ENCODE measurements at regions not wholly inside any gene's neighbourhood (a gene's known extent, or its start where the extent isn't known, plus 50 kb on each side); places are given as distances from the start of the nearest gene placed in this dataset.

GRCh38 chr16:74210245-74210644, 86.4 kb upstream of the PSMD7 start:
- Mint-ChIP-seq H3K9me3 (ENCODE audit: low read depth) (no peaks in the 10 kb centered on the region), H3K36me3 (ENCODE audit: insufficient read depth) (no peaks in the 10 kb centered on the region), H3K27me3 (peaks cover 10% of the 10 kb centered on the region), H3K4me1 (ENCODE audit: low read depth) (no peaks in the 10 kb centered on the region), H3K4me3 (ENCODE audit: low read depth) (no peak overlapping the region), H3K27ac (no peak overlapping the region)
- TF ChIP-seq CTCF (IDR thresholded peaks at IDR 0.05; ENCODE audit: unreplicated experiment): no peak
- no peak for DNase-seq (ENCODE audit: low spot score, unreplicated experiment)

DNA sequence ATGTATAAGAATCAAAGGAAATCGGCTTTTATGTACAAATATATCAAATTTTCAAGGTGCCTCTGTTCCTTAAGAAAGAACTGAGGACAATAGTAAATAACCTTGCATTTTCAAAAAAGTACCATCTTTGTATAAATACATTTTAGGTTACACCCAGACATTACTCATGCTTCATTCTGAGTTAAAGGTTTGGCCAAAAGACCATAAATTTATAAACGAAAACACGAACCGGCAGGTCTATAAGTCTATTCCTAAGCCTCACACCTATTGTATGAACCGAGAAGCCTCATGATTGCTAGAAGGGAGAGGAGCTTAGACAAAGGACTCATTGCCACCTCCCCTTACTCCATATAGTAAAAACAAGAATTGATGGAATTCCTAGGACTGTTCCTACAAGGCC, 94.6 kb upstream of the PSMD7 start:
- H3K9me3 Mint-ChIP-seq (ENCODE audit: low read depth): no peaks in the 10 kb centered on the region
- H3K4me1 Mint-ChIP-seq (ENCODE audit: low read depth): peaks cover 6% of the 10 kb centered on the region
- no peak for DNase-seq (ENCODE audit: low spot score, unreplicated experiment)
- no peaks in the 10 kb centered on the region for H3K27me3 Mint-ChIP-seq
- H3K4me3 Mint-ChIP-seq (ENCODE audit: low read depth): no peak overlapping the region
- no peak for TF ChIP-seq CTCF (IDR thresholded peaks at IDR 0.05; ENCODE audit: unreplicated experiment)
- no peak overlapping the region for H3K27ac Mint-ChIP-seq
- no peaks in the 10 kb centered on the region for H3K36me3 Mint-ChIP-seq (ENCODE audit: insufficient read depth)

- no peaks in the 10 kb centered on the region for H3K36me3 Mint-ChIP-seq (ENCODE audit: insufficient read depth)
- peaks cover 6% of the 10 kb centered on the region for H3K4me1 Mint-ChIP-seq (ENCODE audit: low read depth)
- no peak for DNase-seq (ENCODE audit: low spot score, unreplicated experiment)
- H3K27me3 Mint-ChIP-seq: no peaks in the 10 kb centered on the region
- no peak for TF ChIP-seq CTCF (IDR thresholded peaks at IDR 0.05; ENCODE audit: unreplicated experiment)
- no peaks in the 10 kb centered on the region for H3K9me3 Mint-ChIP-seq (ENCODE audit: low read depth)
- H3K27ac Mint-ChIP-seq: no peak overlapping the region
- H3K4me3 Mint-ChIP-seq (ENCODE audit: low read depth): no peak overlapping the region
These were observed 95.0 kb upstream of the PSMD7 start for GRCh38 chr16:74201576-74201975.

- Mint-ChIP-seq H3K27ac (no peak overlapping the region), H3K9me3 (ENCODE audit: low read depth) (no peaks in the 10 kb centered on the region), H3K36me3 (ENCODE audit: insufficient read depth) (no peaks in the 10 kb centered on the region), H3K4me1 (ENCODE audit: low read depth) (peaks cover 6% of the 10 kb centered on the region), H3K4me3 (ENCODE audit: low read depth) (no peak overlapping the region), H3K27me3 (no peaks in the 10 kb centered on the region)
- DNase-seq (ENCODE audit: low spot score, unreplicated experiment): no peak
- no peak for TF ChIP-seq CTCF (IDR thresholded peaks at IDR 0.05; ENCODE audit: unreplicated experiment)
These were observed 95.7 kb upstream of the PSMD7 start for GRCh38 chr16:74200921-74201320.

DNA sequence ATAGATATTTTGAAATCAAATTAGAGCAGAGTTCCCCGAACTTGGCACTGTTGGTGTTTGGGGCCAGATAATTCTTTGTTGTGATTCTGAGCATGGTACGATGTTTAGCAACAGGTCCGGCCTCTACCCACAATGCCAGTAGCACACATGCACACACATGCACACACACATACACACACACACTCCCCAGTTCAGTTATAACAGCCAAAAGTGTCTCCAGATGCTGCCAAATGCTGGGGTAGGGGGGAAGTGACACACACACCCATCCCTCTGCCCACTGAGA, 96.8 kb upstream of the PSMD7 start:
- TF ChIP-seq CTCF (IDR thresholded peaks at IDR 0.05; ENCODE audit: unreplicated experiment): no peak
- H3K9me3 Mint-ChIP-seq (ENCODE audit: low read depth): no peaks in the 10 kb centered on the region
- no peak for DNase-seq (ENCODE audit: low spot score, unreplicated experiment)
- no peaks in the 10 kb centered on the region for H3K27me3 Mint-ChIP-seq
- peaks cover 6% of the 10 kb centered on the region for H3K4me1 Mint-ChIP-seq (ENCODE audit: low read depth)
- no peaks in the 10 kb centered on the region for H3K36me3 Mint-ChIP-seq (ENCODE audit: insufficient read depth)
- no peak overlapping the region for H3K4me3 Mint-ChIP-seq (ENCODE audit: low read depth)
- no peak overlapping the region for H3K27ac Mint-ChIP-seq
